ENCODE measurements at regions not wholly inside any gene's neighbourhood (a gene's known extent, or its start where the extent isn't known, plus 50 kb on each side); places are given as distances from the start of the nearest gene placed in this dataset.

- intact Hi-C loops (cut with micrococcal nuclease; ENCODE audit: unreplicated experiment): no loop called here
- DNase-seq (ENCODE audit: low read depth, low spot score) (no peak), ATAC-seq (no peak)
- CTCF ChIA-PET: no interaction called here
- in situ Hi-C loops (cut with HindIII; ENCODE audit: low pct_unique_long_range_greater_than_20kb, low sequenced_read_pairs): no loop called here
- H3K4me1 ChIP-seq (ENCODE audit: control insufficient read depth, insufficient read depth, low read length): no peaks in the 10 kb centered on the region
- peaks cover 2% of the 10 kb centered on the region; the same call in 1 of the 2 replicates for H3K27me3 ChIP-seq (ENCODE audit: control insufficient read depth, insufficient read depth, low read length)
- POLR2A ChIA-PET: interaction anchor here (0.5 kb wide), 1 partner anchor 85 kb away, joined by 3 read pairs; no protein-coding TSS in a partner anchor
- H3K36me3 ChIP-seq (ENCODE audit: control insufficient read depth, insufficient read depth, low read length): no peaks in the 10 kb centered on the region
- no TSS peak for BruUV-seq (replicated peaks)
- no peak overlapping the region for H3K4me3 ChIP-seq (ENCODE audit: low read depth in 2 of 2, low read length in 2 of 2)
- TF ChIP-seq CTCF (IDR thresholded peaks at IDR 0.05) (no peak), TCF7L2 (IDR thresholded peaks at IDR 0.05; ENCODE audit: low read depth, low read length) (no peak), POLR2AphosphoS5 (IDR thresholded peaks at IDR 0.05; ENCODE audit: low read depth, low read length) (no peak), SIN3A (IDR thresholded peaks at IDR 0.05; ENCODE audit: borderline replicate concordance, insufficient read depth, low read depth, low read length) (no peak), REST (IDR thresholded peaks at IDR 0.05; ENCODE audit: insufficient read depth in 1 of 2, low read depth in 2 of 2, low read length in 1 of 2) (no peak)
- H3K9me3 ChIP-seq (ENCODE audit: control insufficient read depth, insufficient read depth, low read depth, low read length): no peaks in the 10 kb centered on the region
- H3K27ac ChIP-seq (ENCODE audit: low read length): no peak overlapping the region
These were observed 456.8 kb downstream of the MTX2 start for GRCh38 chr2:176725873-176726645.

- no peaks in the 10 kb centered on the region for H3K4me1 ChIP-seq (ENCODE audit: control insufficient read depth, insufficient read depth, low read length)
- H3K27ac ChIP-seq (ENCODE audit: low read length): no peak overlapping the region
- no peaks in the 10 kb centered on the region for H3K9me3 ChIP-seq (ENCODE audit: control insufficient read depth, insufficient read depth, low read depth, low read length)
- DNase-seq (ENCODE audit: low read depth, low spot score): no peak
- intact Hi-C loops (cut with micrococcal nuclease; ENCODE audit: unreplicated experiment): no loop called here
- ChIA-PET POLR2A (no interaction called here), CTCF (no interaction called here)
- no TSS peak for BruUV-seq (replicated peaks)
- in situ Hi-C loops (cut with HindIII; ENCODE audit: low pct_unique_long_range_greater_than_20kb, low sequenced_read_pairs): no loop called here
- H3K36me3 ChIP-seq (ENCODE audit: control insufficient read depth, insufficient read depth, low read length): no peaks in the 10 kb centered on the region
- H3K4me3 ChIP-seq (ENCODE audit: low read depth in 2 of 2, low read length in 2 of 2): no peak overlapping the region
- TF ChIP-seq CTCF (IDR thresholded peaks at IDR 0.05) (no peak), SIN3A (IDR thresholded peaks at IDR 0.05; ENCODE audit: borderline replicate concordance, insufficient read depth, low read depth, low read length) (no peak), TCF7L2 (IDR thresholded peaks at IDR 0.05; ENCODE audit: low read depth, low read length) (no peak), REST (IDR thresholded peaks at IDR 0.05; ENCODE audit: insufficient read depth in 1 of 2, low read depth in 2 of 2, low read length in 1 of 2) (no peak), POLR2AphosphoS5 (IDR thresholded peaks at IDR 0.05; ENCODE audit: low read depth, low read length) (no peak)
- no peak for ATAC-seq
- H3K27me3 ChIP-seq (ENCODE audit: control insufficient read depth, insufficient read depth, low read length): peaks cover 2% of the 10 kb centered on the region; the same call in 1 of the 2 replicates
These were observed 458.5 kb downstream of the MTX2 start for GRCh38 chr2:176727696-176728095.
